SKM-1 treated with dmso at 0.1 percent for 144 hours (cell line): ENCODE measurements at regions not wholly inside any gene's neighbourhood (a gene's known extent, or its start where the extent isn't known, plus 50 kb on each side); places are given as distances from the start of the nearest gene placed in this dataset.
"Not testable (repeated sequence)": the region's sequence is repeated elsewhere in the genome, so short reads cannot be mapped to it uniquely, and the experiment has no call there.

Experiments used
- DNase-seq: peaks from one replicate; lab custom pipeline; 2025; ENCODE audit not compliant: unreplicated experiment; lab: John Stamatoyannopoulos, UW

GRCh38 chrX:76774912-76775311, 347.4 kb downstream of the MAGEE1 start:
- DNase-seq, result not testable (repeated sequence)

- no peak for DNase-seq
Measured at GRCh38 chrX:76796311-76796710, 368.8 kb downstream of the MAGEE1 start.

GRCh38 chrX:76802708-76803107, 375.2 kb downstream of the MAGEE1 start:
- no peak for DNase-seq

GRCh38 chrX:76815754-76816153, 388.2 kb downstream of the MAGEE1 start:
- DNase-seq, result no peak

- not testable (repeated sequence) for DNase-seq
Measured at GRCh38 chrX:76817279-76817678, 389.8 kb downstream of the MAGEE1 start.

GRCh38 chrX:76821276-76821675, 393.8 kb downstream of the MAGEE1 start:
- DNase-seq, result no peak

- no peak for DNase-seq
Measured at GRCh38 chrX:76827672-76828071, 400.2 kb downstream of the MAGEE1 start.

- not testable (repeated sequence) for DNase-seq
Measured at GRCh38 chrX:76840902-76841301, 413.4 kb downstream of the MAGEE1 start.

- no peak for DNase-seq
Measured at GRCh38 chrX:76850851-76851250, 423.3 kb downstream of the MAGEE1 start.

GRCh38 chrX:76862509-76862908, 435.0 kb downstream of the MAGEE1 start:
- no peak for DNase-seq

GRCh38 chrX:76893930-76894329, 466.4 kb downstream of the MAGEE1 start:
- no peak for DNase-seq

GRCh38 chrX:76915836-76916235, 488.3 kb downstream of the MAGEE1 start:
- no peak for DNase-seq

GRCh38 chrX:76918033-76918432, 490.5 kb downstream of the MAGEE1 start:
- DNase-seq, result no peak

- no peak for DNase-seq
Measured at GRCh38 chrX:76919761-76920160, 492.3 kb downstream of the MAGEE1 start.

GRCh38 chrX:76920607-76921006, 493.1 kb downstream of the MAGEE1 start:
- no peak for DNase-seq

GRCh38 chrX:76921176-76921575, 493.7 kb downstream of the MAGEE1 start:
- no peak for DNase-seq

- DNase-seq, result no peak
Measured at GRCh38 chrX:76922100-76922499, 494.6 kb downstream of the MAGEE1 start.

- not testable (repeated sequence) for DNase-seq
Measured at GRCh38 chrX:76924616-76925015, 497.1 kb downstream of the MAGEE1 start.

- no peak for DNase-seq
Measured at GRCh38 chrX:76931518-76931917, 504.0 kb downstream of the MAGEE1 start.

GRCh38 chrX:76957485-76957884, 489.7 kb upstream of the FGF16 start:
- no peak for DNase-seq

- DNase-seq, result no peak
Measured at GRCh38 chrX:76971393-76972376, 475.5 kb upstream of the FGF16 start.

GRCh38 chrX:76977452-76977851, 469.7 kb upstream of the FGF16 start:
- no peak for DNase-seq

GRCh38 chrX:76987381-76987780, 459.8 kb upstream of the FGF16 start:
- no peak for DNase-seq
